Adrenal gland (tissue), 9 donors: ENCODE measurements at regions not wholly inside any gene's neighbourhood (a gene's known extent, or its start where the extent isn't known, plus 50 kb on each side); places are given as distances from the start of the nearest gene placed in this dataset.

Experiments
- DNase-seq, 7 donors: peaks; one replicate each; pipeline ENCODE4 v3.0.0-alpha.2; 2019 to 2020
- H3K27ac ChIP-seq, 5 donors: fragments of 200-600 bp; sonication (generic) in 4 of 5; 1 replicate in 3 of 5; 2 replicates in 2 of 5; pipeline versions ENCODE4 v1.5.1 to v1.8.0; 2016 to 2020; ENCODE audit warnings: mild to moderate bottlenecking in 1 of 5
- H3K27me3 ChIP-seq: fragments of 200-600 bp; 2 replicates; pipeline ENCODE4 v1.8.0; 2021
- H3K36me3 ChIP-seq, 2 donors: fragments of 200-600 bp; replicated peaks in 1 of 2; 1 replicate in 1 of 2; 2 replicates in 1 of 2; pipeline versions ENCODE4 v1.5.1 to v1.8.0; 2018 to 2022
- H3K4me1 ChIP-seq, 2 donors: fragments of 200-600 bp; replicated peaks in 1 of 2; 1 replicate in 1 of 2; 2 replicates in 1 of 2; pipeline versions ENCODE4 v1.5.1 to v1.8.0; 2018 to 2021
- H3K4me3 ChIP-seq, 4 donors: fragments of 200-600 bp; sonication (generic) in 3 of 4; one replicate each; pipeline ENCODE4 v1.5.1; 2016 to 2018
- H3K9me3 ChIP-seq, 3 donors: fragments of 200-600 bp; sonication (generic) in 1 of 3; replicated peaks in 1 of 3; 1 replicate in 2 of 3; 2 replicates in 1 of 3; pipeline versions ENCODE4 v1.5.1 to v1.8.0; 2016 to 2021
- POLR2A ChIP-seq, 2 donors: fragments of 450-650 bp; IDR thresholded peaks; one replicate each; pipeline ENCODE4 v1.6.1; 2017; ENCODE audit warnings: antibody characterized with exemption in 2 of 2, mild to moderate bottlenecking in 2 of 2, moderate library complexity in 1 of 2
- WGBS, 4 donors: extraction: QIAGEN DNeasy Blood & Tissue Kit in 2 of 4; methylation state at CpG; one replicate each; pipeline versions ENCODE4 v1.1.5 to v1.1.7; 2013 to 2017; 5-methylcytosine and 5-hydroxymethylcytosine counted together
- intact Hi-C, 2 donors: fragments of 100-400 bp; cut with DNase I; formaldehyde crosslinking; loops; one replicate each; pipeline versions ENCODE4 v1.14.1 to v1.15.0; 2022 to 2023
- TF ChIP-seq, protein P1 (sequence below), 6 experiments: fragments of 450-650 bp in 4 of 6; fragments of 200-600 bp in 2 of 6; sonication (generic) in 1 of 6; IDR thresholded peaks; 1 replicate in 5 of 6; 2 replicates in 1 of 6; pipeline versions ENCODE4 v1.5.1 to v1.8.0; 2016 to 2021; ENCODE audit warnings: antibody characterized with exemption in 6 of 6, mild to moderate bottlenecking in 2 of 6, moderate library complexity in 1 of 6
- donor health status: healthy with polysubstance abuse.
- donor health status: Bipolar disorder and iron deficiency.
- donor health status: DM: yes; HTN: yes; CAD: no.
- donor health status: DM: no; HTN: no; CAD: no.
- donor health status: DM: no; HTN: no; CAD: no.

DNA sequence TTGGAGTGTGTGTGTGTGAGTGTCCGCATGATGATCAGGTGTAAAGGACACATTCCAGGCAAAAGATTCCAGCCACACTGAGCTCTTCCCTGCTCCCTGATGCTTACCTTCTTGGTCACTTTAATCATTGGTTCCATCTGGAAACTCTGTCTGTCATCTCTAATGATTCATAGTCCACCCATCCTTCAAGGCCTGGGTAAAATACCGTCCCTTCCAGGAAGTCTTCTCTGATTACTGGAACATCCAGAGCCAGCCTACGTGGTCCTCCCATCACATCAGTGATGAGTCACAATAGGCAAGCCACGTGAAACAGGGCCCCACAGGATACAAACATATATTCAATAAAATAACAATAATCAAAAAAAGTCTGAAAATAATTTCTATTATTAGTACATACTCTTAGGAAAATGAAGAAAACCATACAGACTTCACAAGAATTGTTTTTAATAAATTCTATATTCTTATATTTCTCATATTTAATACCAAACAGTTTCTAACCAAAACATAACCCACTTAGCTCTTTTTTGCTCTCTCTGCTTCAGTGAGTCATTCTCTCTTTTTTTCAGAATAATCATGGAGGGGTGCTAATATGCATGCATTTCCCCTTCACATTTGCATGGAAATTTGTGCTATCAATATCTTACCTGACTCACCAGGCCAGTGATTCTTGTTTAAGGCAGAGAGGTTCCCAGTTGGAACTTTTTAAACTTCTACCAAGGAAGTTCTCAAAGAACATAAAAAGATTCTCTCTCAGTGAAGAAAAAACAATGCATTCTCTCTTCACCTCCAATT lies 263.2 kb downstream of the TOX3 start:
- Histone ChIP-seq H3K9me3 (no peaks in the 10 kb centered on the region), H3K4me1 (no peaks in the 10 kb centered on the region), H3K36me3 (no peaks in the 10 kb centered on the region), H3K27me3 (no peaks in the 10 kb centered on the region), H3K4me3 (no peak overlapping the region), H3K27ac (no peak overlapping the region)
- intact Hi-C loops, result no loop called here
- TF ChIP-seq, protein P1, sequence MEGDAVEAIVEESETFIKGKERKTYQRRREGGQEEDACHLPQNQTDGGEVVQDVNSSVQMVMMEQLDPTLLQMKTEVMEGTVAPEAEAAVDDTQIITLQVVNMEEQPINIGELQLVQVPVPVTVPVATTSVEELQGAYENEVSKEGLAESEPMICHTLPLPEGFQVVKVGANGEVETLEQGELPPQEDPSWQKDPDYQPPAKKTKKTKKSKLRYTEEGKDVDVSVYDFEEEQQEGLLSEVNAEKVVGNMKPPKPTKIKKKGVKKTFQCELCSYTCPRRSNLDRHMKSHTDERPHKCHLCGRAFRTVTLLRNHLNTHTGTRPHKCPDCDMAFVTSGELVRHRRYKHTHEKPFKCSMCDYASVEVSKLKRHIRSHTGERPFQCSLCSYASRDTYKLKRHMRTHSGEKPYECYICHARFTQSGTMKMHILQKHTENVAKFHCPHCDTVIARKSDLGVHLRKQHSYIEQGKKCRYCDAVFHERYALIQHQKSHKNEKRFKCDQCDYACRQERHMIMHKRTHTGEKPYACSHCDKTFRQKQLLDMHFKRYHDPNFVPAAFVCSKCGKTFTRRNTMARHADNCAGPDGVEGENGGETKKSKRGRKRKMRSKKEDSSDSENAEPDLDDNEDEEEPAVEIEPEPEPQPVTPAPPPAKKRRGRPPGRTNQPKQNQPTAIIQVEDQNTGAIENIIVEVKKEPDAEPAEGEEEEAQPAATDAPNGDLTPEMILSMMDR (IDR thresholded peaks at IDR 0.05), result no peak
- no peak for TF ChIP-seq POLR2A (IDR thresholded peaks at IDR 0.05)
- no peak for DNase-seq
- WGBS, 4 donors, result 61 to 79% (median 66%) methylated on average over 4 of the region's 4 CpGs

DNA sequence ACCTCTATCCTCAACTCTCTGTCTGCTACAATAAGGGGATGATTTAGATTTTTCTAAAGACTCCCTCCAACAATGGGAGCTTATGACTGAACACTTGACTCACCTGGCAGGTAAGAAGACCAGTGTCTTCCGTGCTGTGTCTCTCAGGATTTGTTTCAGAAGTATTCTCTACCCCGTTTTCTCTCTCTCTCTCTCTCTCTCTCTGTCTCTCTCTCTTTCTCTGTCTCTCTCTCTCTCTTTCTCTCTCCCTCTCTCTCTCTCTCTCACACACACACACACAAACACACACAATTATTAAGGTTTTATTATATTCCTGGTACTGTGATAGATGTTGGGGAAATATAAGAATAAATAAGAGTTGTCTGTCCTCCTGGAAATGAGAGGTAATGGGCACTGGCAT lies 263.9 kb downstream of the TOX3 start:
- no peaks in the 10 kb centered on the region for H3K9me3 ChIP-seq
- no peaks in the 10 kb centered on the region for H3K4me1 ChIP-seq
- TF ChIP-seq, protein P1 (IDR thresholded peaks at IDR 0.05), result no peak
- TF ChIP-seq POLR2A (IDR thresholded peaks at IDR 0.05), result no peak
- no peak for DNase-seq
- no peaks in the 10 kb centered on the region for H3K27me3 ChIP-seq
- 64 to 68% (median 67%) methylated on average over 2 of the region's 2 CpGs for WGBS, 4 donors
- no peak overlapping the region for H3K4me3 ChIP-seq
- intact Hi-C loops, result no loop called here
- no peak overlapping the region for H3K27ac ChIP-seq
- H3K36me3 ChIP-seq, result no peaks in the 10 kb centered on the region

DNA sequence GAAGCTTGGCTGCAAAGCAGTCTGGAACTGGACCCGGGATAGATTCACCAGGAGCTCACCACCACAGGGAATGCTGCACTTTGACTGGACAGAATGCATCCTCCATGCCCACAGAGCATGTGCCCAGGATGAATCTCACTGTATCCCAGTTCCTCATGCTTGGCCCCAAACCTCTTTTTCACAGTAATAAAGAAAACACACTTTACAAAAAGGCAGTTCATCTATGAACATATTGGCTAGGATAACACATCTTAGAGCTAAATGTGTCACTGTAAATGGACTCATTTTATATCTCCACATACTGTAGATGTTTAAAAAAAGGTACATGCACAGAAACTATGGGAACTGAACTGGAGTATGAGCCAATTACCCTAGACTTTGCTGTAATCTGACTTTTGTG lies 266.9 kb downstream of the TOX3 start:
- no peaks in the 10 kb centered on the region for H3K4me1 ChIP-seq
- intact Hi-C loops, result no loop called here
- TF ChIP-seq POLR2A (IDR thresholded peaks at IDR 0.05), result no peak
- TF ChIP-seq, protein P1 (IDR thresholded peaks at IDR 0.05), result no peak
- no peaks in the 10 kb centered on the region for H3K36me3 ChIP-seq
- no peaks in the 10 kb centered on the region for H3K9me3 ChIP-seq
- H3K4me3 ChIP-seq, result no peak overlapping the region
- 63 to 100% (median 79%) methylated on average over 1 of the region's 1 CpG for WGBS, 4 donors
- no peaks in the 10 kb centered on the region for H3K27me3 ChIP-seq
- H3K27ac ChIP-seq, result no peak overlapping the region
- DNase-seq, result no peak

DNA sequence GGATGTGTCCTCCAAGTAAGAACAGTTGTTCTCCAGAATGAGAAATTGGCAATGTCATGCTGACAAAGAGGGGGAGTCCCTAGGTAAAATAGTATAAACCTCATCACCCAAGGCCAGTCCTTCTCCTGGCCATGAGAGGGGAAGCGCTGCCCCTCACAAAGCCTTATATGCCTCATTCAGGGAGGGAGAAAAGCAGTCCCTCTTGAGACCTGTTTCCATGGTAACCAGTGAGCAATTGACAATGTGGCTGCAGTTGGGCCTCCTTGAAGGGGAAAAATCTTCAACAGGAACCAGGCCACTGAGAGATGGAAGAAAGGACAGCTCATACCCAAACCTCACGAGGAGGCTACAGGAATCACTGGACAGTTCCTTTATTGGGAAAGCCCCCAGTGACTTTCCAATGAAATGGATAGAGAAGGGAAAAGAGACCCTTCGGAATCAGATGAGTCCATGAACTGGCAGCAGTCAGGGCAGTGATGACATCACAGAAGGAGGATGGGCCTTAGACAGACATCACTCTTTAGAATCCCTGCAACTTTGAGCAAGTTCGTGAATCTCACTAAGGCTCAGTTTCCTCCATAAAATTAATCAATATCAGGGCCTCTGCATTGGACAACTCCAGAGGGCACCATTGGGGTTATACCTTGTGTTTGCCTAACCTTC lies 275.7 kb downstream of the TOX3 start:
- H3K36me3 ChIP-seq, result no peaks in the 10 kb centered on the region
- H3K9me3 ChIP-seq, result no peaks in the 10 kb centered on the region
- WGBS, 4 donors, result 63 to 77% (median 66%) methylated on average over 4 of the region's 4 CpGs
- no peak for TF ChIP-seq POLR2A (IDR thresholded peaks at IDR 0.05)
- TF ChIP-seq, protein P1 (IDR thresholded peaks at IDR 0.05), result no peak
- H3K4me1 ChIP-seq, result no peaks in the 10 kb centered on the region
- DNase-seq, result no peak
- no peak overlapping the region for H3K4me3 ChIP-seq
- H3K27me3 ChIP-seq, result no peaks in the 10 kb centered on the region
- intact Hi-C loops, result no loop called here
- H3K27ac ChIP-seq, result no peak overlapping the region
